Skin epidermis (tissue), 12 donors: ENCODE measurements at regions not wholly inside any gene's neighbourhood (a gene's known extent, or its start where the extent isn't known, plus 50 kb on each side); places are given as distances from the start of the nearest gene placed in this dataset.

Source experiments
- H3K27ac ChIP-seq, 21 experiments: fragments of 200-600 bp; sonication (generic) in 11 of 21; one replicate each; pipeline ENCODE4 v1.5.0; 2020; ENCODE audit warnings: mild to moderate bottlenecking in 3 of 21, inconsistent platforms in 2 of 21, moderate library complexity in 2 of 21
- H3K4me3 ChIP-seq, 7 experiments: fragments of 200-600 bp; sonication (generic) in 2 of 7; one replicate each; pipeline ENCODE4 v1.5.0; 2020; ENCODE audit warnings: inconsistent platforms in 2 of 7, mild to moderate bottlenecking in 2 of 7, moderate library complexity in 1 of 7

GRCh38 chr9:99594056-99594780 lies 227.5 kb upstream of the NR4A3 start:
- H3K4me3 ChIP-seq = no peak overlapping the region
- H3K27ac ChIP-seq = no peak overlapping the region

- no peak overlapping the region for H3K27ac ChIP-seq
- no peak overlapping the region for H3K4me3 ChIP-seq
These were observed 225.9 kb upstream of the NR4A3 start for GRCh38 chr9:99595796-99596195.

GRCh38 chr9:99601571-99602111 lies 220.0 kb upstream of the NR4A3 start:
- Histone ChIP-seq H3K4me3 (no peak overlapping the region), H3K27ac (no peak overlapping the region)

- H3K4me3 ChIP-seq = no peak overlapping the region
These were observed 218.8 kb upstream of the NR4A3 start for GRCh38 chr9:99602854-99603253.

GRCh38 chr9:99605016-99605743 lies 216.5 kb upstream of the NR4A3 start:
- H3K4me3 ChIP-seq = no peak overlapping the region
- H3K27ac ChIP-seq = no peak overlapping the region

More at GRCh38 chr9:99602854-99603253, 218.8 kb upstream of the NR4A3 start:
- no peak overlapping the region for H3K27ac ChIP-seq

GRCh38 chr9:99606296-99606695 lies 215.4 kb upstream of the NR4A3 start:
- H3K27ac ChIP-seq = no peak overlapping the region
- H3K4me3 ChIP-seq = no peak overlapping the region

GRCh38 chr9:99606957-99607356 lies 214.7 kb upstream of the NR4A3 start:
- Histone ChIP-seq H3K27ac (no peak overlapping the region), H3K4me3 (no peak overlapping the region)

GRCh38 chr9:99607842-99608448 lies 213.7 kb upstream of the NR4A3 start:
- Histone ChIP-seq H3K27ac (no peak overlapping the region), H3K4me3 (no peak overlapping the region)

- no peak overlapping the region for H3K4me3 ChIP-seq
- no peak overlapping the region for H3K27ac ChIP-seq
These were observed 207.3 kb upstream of the NR4A3 start for GRCh38 chr9:99614341-99614740.

GRCh38 chr9:99621040-99621439 lies 200.6 kb upstream of the NR4A3 start:
- Histone ChIP-seq H3K4me3 (no peak overlapping the region), H3K27ac (no peak overlapping the region)

GRCh38 chr9:99622679-99623078 lies 199.0 kb upstream of the NR4A3 start:
- Histone ChIP-seq H3K27ac (no peak overlapping the region), H3K4me3 (no peak overlapping the region)

GRCh38 chr9:99623780-99624364 lies 197.8 kb upstream of the NR4A3 start:
- Histone ChIP-seq H3K27ac (no peak overlapping the region), H3K4me3 (no peak overlapping the region)

- no peak overlapping the region for H3K27ac ChIP-seq
- H3K4me3 ChIP-seq = no peak overlapping the region
These were observed 197.0 kb upstream of the NR4A3 start for GRCh38 chr9:99624499-99625233.

- H3K4me3 ChIP-seq = no peak overlapping the region
These were observed 195.3 kb upstream of the NR4A3 start for GRCh38 chr9:99626426-99626825.

GRCh38 chr9:99628285-99628684 lies 193.4 kb upstream of the NR4A3 start:
- H3K27ac ChIP-seq = no peak overlapping the region
- H3K4me3 ChIP-seq = no peak overlapping the region

More at GRCh38 chr9:99626426-99626825, 195.3 kb upstream of the NR4A3 start:
- no peak overlapping the region for H3K27ac ChIP-seq

- no peak overlapping the region for H3K27ac ChIP-seq
- no peak overlapping the region for H3K4me3 ChIP-seq
These were observed 192.7 kb upstream of the NR4A3 start for GRCh38 chr9:99628849-99629620.

GRCh38 chr9:99632349-99633038 lies 189.2 kb upstream of the NR4A3 start:
- H3K27ac ChIP-seq = no peak overlapping the region
- H3K4me3 ChIP-seq = no peak overlapping the region

- no peak overlapping the region for H3K4me3 ChIP-seq
- H3K27ac ChIP-seq = peak overlapping the region in 1 of 21 experiments; percentile 26
These were observed 188.4 kb upstream of the NR4A3 start for GRCh38 chr9:99633265-99633664.
